ENCODE measurements at regions not wholly inside any gene's neighbourhood (a gene's known extent, or its start where the extent isn't known, plus 50 kb on each side); places are given as distances from the start of the nearest gene placed in this dataset.

- TF ChIP-seq, protein P1, sequence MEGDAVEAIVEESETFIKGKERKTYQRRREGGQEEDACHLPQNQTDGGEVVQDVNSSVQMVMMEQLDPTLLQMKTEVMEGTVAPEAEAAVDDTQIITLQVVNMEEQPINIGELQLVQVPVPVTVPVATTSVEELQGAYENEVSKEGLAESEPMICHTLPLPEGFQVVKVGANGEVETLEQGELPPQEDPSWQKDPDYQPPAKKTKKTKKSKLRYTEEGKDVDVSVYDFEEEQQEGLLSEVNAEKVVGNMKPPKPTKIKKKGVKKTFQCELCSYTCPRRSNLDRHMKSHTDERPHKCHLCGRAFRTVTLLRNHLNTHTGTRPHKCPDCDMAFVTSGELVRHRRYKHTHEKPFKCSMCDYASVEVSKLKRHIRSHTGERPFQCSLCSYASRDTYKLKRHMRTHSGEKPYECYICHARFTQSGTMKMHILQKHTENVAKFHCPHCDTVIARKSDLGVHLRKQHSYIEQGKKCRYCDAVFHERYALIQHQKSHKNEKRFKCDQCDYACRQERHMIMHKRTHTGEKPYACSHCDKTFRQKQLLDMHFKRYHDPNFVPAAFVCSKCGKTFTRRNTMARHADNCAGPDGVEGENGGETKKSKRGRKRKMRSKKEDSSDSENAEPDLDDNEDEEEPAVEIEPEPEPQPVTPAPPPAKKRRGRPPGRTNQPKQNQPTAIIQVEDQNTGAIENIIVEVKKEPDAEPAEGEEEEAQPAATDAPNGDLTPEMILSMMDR (IDR thresholded peaks at IDR 0.05; ENCODE audit: unreplicated experiment): no peak
- Mint-ChIP-seq H3K9me3 (ENCODE audit: low read depth, unreplicated experiment) (no peaks in the 10 kb centered on the region), H3K27ac (ENCODE audit: unreplicated experiment) (no peak overlapping the region), H3K27me3 (ENCODE audit: unreplicated experiment) (no peaks in the 10 kb centered on the region), H3K36me3 (ENCODE audit: insufficient read depth, unreplicated experiment) (peaks cover 3% of the 10 kb centered on the region), H3K4me3 (ENCODE audit: low read depth, unreplicated experiment) (no peak overlapping the region), H3K4me1 (ENCODE audit: low read depth, unreplicated experiment) (peaks cover 10% of the 10 kb centered on the region)
- no TSS peak for BruUV-seq (replicated peaks)
- CTCF ChIA-PET: no interaction called here
- no peak for DNase-seq
- intact Hi-C loops (cut with micrococcal nuclease; ENCODE audit: unreplicated experiment): no loop called here
Observed at GRCh38 chr3:177470197-177470941, 273.1 kb upstream of the TBL1XR1 start.

GRCh38 chr3:177471733-177472480 is 274.6 kb upstream of the TBL1XR1 start:
- H3K4me3 Mint-ChIP-seq (ENCODE audit: low read depth, unreplicated experiment): no peak overlapping the region
- intact Hi-C loops (cut with micrococcal nuclease; ENCODE audit: unreplicated experiment): no loop called here
- H3K27me3 Mint-ChIP-seq (ENCODE audit: unreplicated experiment): no peaks in the 10 kb centered on the region
- H3K9me3 Mint-ChIP-seq (ENCODE audit: low read depth, unreplicated experiment): no peaks in the 10 kb centered on the region
- H3K4me1 Mint-ChIP-seq (ENCODE audit: low read depth, unreplicated experiment): peaks cover 13% of the 10 kb centered on the region
- H3K27ac Mint-ChIP-seq (ENCODE audit: unreplicated experiment): no peak overlapping the region
- no peak for DNase-seq
- CTCF ChIA-PET: interaction anchor here (0.6 kb wide), 1 partner anchor 836 kb away, joined by 3 read pairs; no protein-coding TSS in a partner anchor
- TF ChIP-seq, protein P1 (IDR thresholded peaks at IDR 0.05; ENCODE audit: unreplicated experiment): no peak
- BruUV-seq (replicated peaks): no TSS peak
- H3K36me3 Mint-ChIP-seq (ENCODE audit: insufficient read depth, unreplicated experiment): peaks cover 3% of the 10 kb centered on the region

- Mint-ChIP-seq H3K36me3 (ENCODE audit: insufficient read depth, unreplicated experiment) (peaks cover 3% of the 10 kb centered on the region), H3K9me3 (ENCODE audit: low read depth, unreplicated experiment) (no peaks in the 10 kb centered on the region), H3K4me3 (ENCODE audit: low read depth, unreplicated experiment) (no peak overlapping the region), H3K27ac (ENCODE audit: unreplicated experiment) (no peak overlapping the region), H3K4me1 (ENCODE audit: low read depth, unreplicated experiment) (peaks cover 21% of the 10 kb centered on the region), H3K27me3 (ENCODE audit: unreplicated experiment) (no peaks in the 10 kb centered on the region)
- DNase-seq: no peak
- BruUV-seq (replicated peaks): no TSS peak
- CTCF ChIA-PET: interaction anchor here (0.7 kb wide), 1 partner anchor 231 kb away, joined by 3 read pairs; no protein-coding TSS in a partner anchor
- TF ChIP-seq, protein P1 (IDR thresholded peaks at IDR 0.05; ENCODE audit: unreplicated experiment): no peak
- intact Hi-C loops (cut with micrococcal nuclease; ENCODE audit: unreplicated experiment): no loop called here
Observed at GRCh38 chr3:177473184-177473583, 275.9 kb upstream of the TBL1XR1 start.

- TF ChIP-seq, protein P1 (IDR thresholded peaks at IDR 0.05; ENCODE audit: unreplicated experiment): no peak
- no peak overlapping the region for H3K4me3 Mint-ChIP-seq (ENCODE audit: low read depth, unreplicated experiment)
- H3K9me3 Mint-ChIP-seq (ENCODE audit: low read depth, unreplicated experiment): no peaks in the 10 kb centered on the region
- intact Hi-C loops (cut with micrococcal nuclease; ENCODE audit: unreplicated experiment): no loop called here
- CTCF ChIA-PET: no interaction called here
- peaks cover 8% of the 10 kb centered on the region for H3K36me3 Mint-ChIP-seq (ENCODE audit: insufficient read depth, unreplicated experiment)
- H3K27ac Mint-ChIP-seq (ENCODE audit: unreplicated experiment): no peak overlapping the region
- BruUV-seq (replicated peaks): no TSS peak
- no peak for DNase-seq
- peaks cover 24% of the 10 kb centered on the region for H3K4me1 Mint-ChIP-seq (ENCODE audit: low read depth, unreplicated experiment)
- H3K27me3 Mint-ChIP-seq (ENCODE audit: unreplicated experiment): no peaks in the 10 kb centered on the region
Observed at GRCh38 chr3:177473903-177474302, 276.6 kb upstream of the TBL1XR1 start.

All from Calu3 (cell line).